GM10266 (cell line): ENCODE measurements at regions not wholly inside any gene's neighbourhood (a gene's known extent, or its start where the extent isn't known, plus 50 kb on each side); places are given as distances from the start of the nearest gene placed in this dataset.

ENCODE experiments used
- DNase-seq: peaks from one replicate; pipeline ENCODE4 v3.0.0; 2012; ENCODE audit errors: extremely low spot score
- TF ChIP-seq, protein P1 (sequence below): IDR thresholded peaks from 2 replicates; pipeline ENCODE4 v1.5.1; 2012; ENCODE audit warnings: mild to moderate bottlenecking, low read depth; ENCODE audit not compliant: control insufficient read depth, insufficient read depth; ENCODE audit errors: missing control alignments

DNA sequence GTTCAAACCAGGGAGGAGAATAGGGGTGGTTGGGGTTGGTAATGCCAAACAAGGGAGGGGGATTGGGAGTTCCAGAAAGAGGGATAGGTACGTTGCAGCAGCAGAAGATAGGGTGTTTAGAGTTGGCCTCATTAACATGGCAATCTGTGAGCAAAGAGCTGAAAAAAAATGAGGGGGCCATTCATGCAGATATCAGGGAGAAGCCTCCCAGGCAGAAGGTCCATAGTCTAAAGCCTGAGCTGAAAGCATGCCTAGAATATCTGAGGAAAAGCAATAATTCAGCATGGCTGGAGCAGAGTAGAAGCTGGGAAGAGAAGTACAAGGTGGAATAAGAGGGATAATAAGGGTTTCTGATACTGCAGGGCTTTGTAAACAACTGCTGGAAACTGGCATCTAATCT lies 550.9 kb upstream of the LCORL start:
- TF ChIP-seq, protein P1, sequence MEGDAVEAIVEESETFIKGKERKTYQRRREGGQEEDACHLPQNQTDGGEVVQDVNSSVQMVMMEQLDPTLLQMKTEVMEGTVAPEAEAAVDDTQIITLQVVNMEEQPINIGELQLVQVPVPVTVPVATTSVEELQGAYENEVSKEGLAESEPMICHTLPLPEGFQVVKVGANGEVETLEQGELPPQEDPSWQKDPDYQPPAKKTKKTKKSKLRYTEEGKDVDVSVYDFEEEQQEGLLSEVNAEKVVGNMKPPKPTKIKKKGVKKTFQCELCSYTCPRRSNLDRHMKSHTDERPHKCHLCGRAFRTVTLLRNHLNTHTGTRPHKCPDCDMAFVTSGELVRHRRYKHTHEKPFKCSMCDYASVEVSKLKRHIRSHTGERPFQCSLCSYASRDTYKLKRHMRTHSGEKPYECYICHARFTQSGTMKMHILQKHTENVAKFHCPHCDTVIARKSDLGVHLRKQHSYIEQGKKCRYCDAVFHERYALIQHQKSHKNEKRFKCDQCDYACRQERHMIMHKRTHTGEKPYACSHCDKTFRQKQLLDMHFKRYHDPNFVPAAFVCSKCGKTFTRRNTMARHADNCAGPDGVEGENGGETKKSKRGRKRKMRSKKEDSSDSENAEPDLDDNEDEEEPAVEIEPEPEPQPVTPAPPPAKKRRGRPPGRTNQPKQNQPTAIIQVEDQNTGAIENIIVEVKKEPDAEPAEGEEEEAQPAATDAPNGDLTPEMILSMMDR, result no peak
- DNase-seq, result no peak

DNA sequence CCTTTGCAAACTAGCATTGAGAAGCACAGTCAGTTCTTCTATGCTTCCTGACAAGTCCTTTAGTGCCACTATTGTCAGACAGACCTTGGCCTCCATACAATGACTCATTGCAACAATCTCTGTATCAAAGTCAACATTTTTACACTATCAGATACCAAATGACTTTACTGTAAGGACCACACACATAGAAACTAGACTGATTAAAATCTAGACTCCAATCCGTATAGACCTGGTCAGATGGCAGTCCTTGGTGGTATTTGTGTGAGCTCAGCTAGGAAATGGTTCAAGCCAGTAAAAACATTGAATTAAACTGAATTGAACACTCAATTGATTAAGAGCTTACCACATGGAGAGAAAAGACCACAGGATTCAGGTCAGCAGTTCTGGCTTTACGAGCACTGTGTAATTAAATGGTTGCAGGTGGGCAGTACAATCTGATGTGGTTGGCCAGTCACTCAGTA lies 549.8 kb upstream of the LCORL start:
- TF ChIP-seq, protein P1, result no peak

DNA sequence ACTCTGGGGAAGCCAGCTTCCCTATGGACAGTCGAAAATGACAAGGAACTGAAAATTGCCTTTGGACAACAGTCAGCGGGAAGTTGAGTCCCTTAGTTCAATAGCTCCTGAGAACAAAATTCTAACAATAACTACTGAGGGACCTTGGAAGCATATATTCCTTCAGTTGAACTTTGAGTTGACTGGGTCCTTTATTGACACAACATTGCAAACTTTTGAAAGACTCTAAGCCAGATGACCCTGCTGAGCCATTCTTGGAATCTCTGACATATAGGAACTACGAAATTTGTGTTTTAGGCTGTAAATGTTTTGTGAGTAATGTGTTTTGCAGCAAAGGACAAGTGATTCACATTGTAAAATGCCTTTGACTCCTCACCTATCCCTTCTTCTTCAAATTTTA lies 548.8 kb upstream of the LCORL start:
- DNase-seq, result no peak
- TF ChIP-seq, protein P1, result no peak

More for the DNA sequence above, 549.8 kb upstream of the LCORL start:
- DNase-seq, result no peak

DNA sequence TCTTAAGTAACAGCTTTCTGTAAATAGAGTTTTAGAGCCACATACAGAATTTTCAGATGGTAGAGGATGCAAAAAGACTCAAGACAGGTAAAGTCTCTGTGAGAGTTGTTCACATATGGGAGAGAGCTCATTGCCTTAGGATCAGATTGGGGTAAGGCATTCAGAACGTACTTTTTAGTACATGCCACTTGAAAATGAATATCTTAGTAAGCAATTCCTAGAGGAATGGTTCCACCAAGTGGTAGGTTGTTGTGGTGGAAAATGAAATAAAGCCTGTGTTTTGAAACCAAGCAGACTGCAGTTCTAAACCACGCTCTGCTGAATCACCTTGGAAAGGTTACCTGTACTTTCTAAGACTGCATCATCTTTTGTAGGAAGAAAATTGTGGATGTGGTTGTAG lies 547.0 kb upstream of the LCORL start:
- DNase-seq, result no peak
- TF ChIP-seq, protein P1, result no peak

DNA sequence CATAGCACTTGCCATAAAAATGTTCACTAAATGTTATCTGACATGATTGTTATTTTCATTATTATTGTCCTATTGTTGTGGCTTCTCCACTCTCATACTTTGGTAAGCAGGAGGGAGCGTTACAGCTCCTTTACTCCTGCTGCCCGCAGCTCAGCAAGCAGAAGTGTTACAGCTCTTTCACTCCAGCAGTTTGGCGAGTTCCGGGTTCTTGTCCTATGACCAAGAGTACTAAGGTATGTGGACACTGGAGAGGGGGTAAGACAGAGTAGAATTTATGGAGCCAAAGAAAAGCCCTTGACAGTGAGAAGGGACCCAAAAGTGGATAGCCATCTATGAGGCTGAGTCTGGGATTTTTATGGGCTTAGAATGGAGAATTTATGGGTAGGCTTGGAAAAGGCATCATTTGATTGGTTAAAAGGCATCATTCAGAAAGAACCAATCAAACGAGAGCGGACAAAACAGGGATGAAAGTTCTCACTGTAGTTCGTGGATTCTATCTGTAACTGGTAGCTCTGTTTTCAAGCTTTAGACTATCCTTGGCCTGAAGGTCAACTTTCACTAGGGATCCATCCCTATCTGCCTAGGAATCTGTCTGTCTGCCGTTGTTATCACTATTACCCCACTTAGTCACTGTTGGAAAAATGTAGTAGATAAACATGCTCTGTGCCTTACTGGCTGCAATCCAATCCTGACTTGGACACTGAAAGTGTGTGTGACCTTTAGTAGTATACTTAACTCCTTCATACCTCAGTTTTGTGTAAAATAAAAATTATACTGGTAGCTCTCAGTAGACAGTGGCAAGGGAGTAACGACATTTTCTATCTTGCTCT lies 545.6 kb upstream of the LCORL start:
- TF ChIP-seq, protein P1, result no peak

DNA sequence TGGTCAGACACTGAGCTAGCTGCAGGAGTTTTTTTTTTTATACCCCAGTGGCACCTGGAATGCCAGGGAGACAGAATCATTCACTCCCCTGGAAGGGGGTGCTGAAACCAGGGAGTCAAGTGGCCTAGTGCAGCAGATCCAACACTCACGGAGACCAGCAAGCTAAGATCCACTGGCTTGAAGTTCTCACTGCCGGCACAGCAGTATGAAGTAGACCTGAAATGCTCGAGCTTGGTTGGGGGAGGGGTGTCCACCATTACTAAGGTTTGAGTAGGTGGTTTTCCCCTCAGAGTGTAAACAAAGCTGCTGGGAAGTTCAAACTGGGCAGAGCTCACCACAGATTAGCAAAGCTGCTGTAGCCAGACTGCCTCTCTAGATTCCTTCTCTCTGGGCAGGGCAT lies 537.9 kb upstream of the LCORL start:
- TF ChIP-seq, protein P1, result no peak
- no peak for DNase-seq

More for the DNA sequence above, 545.6 kb upstream of the LCORL start:
- DNase-seq, result no peak

DNA sequence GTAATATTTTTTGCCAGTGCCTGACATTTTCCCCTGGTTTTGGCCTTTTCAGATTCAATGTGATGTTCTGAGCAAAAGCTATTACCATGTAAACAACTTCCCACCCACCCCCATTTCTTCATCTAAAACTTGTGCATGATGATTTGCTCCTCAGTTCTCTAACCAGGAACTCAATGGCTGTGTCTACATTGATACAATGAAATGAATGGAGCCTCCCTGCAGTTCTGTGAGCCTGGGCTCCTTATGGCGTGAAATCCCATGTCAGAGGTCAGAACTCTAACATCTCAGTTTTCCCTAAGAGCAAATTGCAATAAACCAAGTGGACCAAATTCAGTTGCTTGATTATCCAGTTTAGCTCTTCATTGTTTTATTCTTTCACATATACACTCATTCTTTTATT lies 534.8 kb upstream of the LCORL start:
- no peak for DNase-seq
- TF ChIP-seq, protein P1, result no peak
